GM21515 (cell line): ENCODE measurements at regions not wholly inside any gene's neighbourhood (a gene's known extent, or its start where the extent isn't known, plus 50 kb on each side); places are given as distances from the start of the nearest gene placed in this dataset.

Experiments used
- ATAC-seq: cut with Tn5 transposase; IDR thresholded peaks from one replicate; pipeline ENCODE4 v1.9.1; 2021; ENCODE audit not compliant: unreplicated experiment

DNA sequence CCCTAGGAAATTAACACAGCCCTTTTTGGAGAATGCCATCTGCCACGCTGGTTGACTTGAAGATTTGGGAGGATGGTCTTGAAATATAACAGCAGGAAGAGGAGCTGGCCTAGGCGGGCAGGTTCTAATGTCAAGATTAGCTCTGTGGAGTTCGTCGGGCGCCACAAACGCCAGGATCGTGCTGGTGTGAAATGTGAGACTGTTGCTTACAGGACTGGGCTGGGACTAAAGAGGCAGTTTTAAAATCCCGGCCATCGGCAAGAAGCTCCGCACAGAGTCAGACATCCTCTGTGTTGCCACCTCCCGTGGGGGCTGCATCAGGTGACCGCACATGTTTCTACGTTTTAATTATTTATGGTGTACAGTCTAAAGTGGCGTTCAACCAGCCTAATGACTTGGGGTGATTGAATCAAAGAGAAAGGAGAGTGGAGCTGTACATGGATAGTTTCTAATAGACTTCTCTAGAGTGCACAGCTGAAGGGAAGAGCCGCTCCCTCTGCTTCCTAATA is 99.4 kb upstream of the BCL11A start:
- no peak for ATAC-seq

- no peak for ATAC-seq
These were observed 98.4 kb upstream of the PAPOLG start for GRCh38 chr2:60657673-60658072.

DNA sequence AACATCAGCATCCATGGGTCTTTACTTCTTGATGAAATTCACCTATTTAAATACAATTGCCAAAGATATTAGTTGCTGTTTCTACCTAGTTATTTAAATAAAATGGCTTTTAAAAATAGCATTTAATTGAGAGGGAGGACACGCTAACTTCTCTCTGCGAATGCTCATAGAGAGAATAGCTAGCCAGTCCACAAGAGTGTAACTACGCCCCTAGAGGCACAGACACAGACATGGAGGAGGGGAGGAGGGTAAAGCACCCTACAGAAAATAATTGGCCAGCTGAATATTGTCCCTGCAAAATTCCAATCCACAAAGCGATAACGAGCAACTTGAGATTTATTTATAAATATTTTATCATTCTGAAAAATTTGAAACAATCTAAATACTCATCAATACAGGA is 97.0 kb upstream of the PAPOLG start:
- ATAC-seq: no peak

DNA sequence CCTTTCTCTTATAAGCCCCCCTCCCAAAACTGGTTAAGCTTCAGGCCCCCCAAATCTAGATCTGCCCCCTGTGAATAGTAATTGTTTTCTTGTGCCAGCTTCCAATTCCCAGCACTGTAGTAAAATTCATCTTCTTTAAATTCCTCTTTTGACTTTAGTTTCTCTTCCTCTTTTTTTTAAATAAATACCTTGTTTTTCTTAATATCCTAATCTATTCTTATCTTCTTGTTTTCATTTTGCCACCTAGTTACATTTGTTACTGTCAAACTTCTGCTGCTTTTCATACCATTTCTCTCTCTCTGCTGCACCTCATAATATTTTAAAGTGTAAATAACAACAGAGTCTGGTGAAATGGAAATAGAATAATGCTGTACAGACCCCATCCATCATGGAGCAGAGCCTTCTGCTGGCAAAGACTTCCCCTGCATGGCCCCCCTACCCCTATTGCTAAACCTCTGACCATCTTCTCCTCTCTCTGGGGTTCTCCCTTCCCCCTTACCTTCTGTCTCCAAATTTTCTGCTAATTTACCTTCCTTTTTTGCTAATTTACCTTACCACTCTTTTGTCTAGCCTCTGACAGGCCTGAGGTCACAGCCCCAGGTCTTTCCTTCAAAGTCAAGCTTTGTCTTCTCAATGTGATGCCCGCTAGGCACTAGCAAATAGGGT is 94.9 kb upstream of the PAPOLG start:
- ATAC-seq: no peak

GRCh38 chr2:60662781-60663180 is 93.3 kb upstream of the PAPOLG start:
- ATAC-seq: no peak

GRCh38 chr2:60671966-60672365 is 84.1 kb upstream of the PAPOLG start:
- no peak for ATAC-seq

GRCh38 chr2:60674524-60675165 is 81.4 kb upstream of the PAPOLG start:
- peak; percentile 97 for ATAC-seq

GRCh38 chr2:60675301-60675700 is 80.8 kb upstream of the PAPOLG start:
- no peak for ATAC-seq

- no peak for ATAC-seq
These were observed 79.2 kb upstream of the PAPOLG start for GRCh38 chr2:60676706-60677330.

DNA sequence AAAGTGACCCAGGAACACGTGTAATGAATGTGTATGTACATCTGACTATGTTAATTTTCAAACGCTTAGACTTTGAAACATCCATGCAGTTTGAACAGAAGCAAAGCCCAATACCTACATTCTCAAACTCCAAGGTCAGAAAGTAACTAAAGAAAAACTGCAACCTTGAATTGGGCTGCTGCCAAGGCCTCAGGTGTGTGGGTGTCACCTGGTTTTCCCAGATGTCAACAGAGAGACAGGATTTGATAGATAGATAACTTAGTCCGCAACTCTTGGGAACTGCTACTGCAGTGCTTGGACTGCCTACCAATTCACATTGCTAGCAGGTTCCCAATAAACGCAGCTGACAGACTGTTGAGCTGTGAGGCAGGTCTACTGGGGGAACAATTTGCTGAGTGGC is 78.7 kb upstream of the PAPOLG start:
- no peak for ATAC-seq

GRCh38 chr2:60678551-60678950 is 77.5 kb upstream of the PAPOLG start:
- ATAC-seq: no peak

GRCh38 chr2:60679036-60679780 is 76.9 kb upstream of the PAPOLG start:
- no peak for ATAC-seq

GRCh38 chr2:60693551-60693950 is 62.5 kb upstream of the PAPOLG start:
- no peak for ATAC-seq

- ATAC-seq: no peak
These were observed 60.3 kb upstream of the PAPOLG start for GRCh38 chr2:60695793-60696192.

- ATAC-seq: no peak
These were observed 56.5 kb upstream of the PAPOLG start for GRCh38 chr2:60699617-60700016.

DNA sequence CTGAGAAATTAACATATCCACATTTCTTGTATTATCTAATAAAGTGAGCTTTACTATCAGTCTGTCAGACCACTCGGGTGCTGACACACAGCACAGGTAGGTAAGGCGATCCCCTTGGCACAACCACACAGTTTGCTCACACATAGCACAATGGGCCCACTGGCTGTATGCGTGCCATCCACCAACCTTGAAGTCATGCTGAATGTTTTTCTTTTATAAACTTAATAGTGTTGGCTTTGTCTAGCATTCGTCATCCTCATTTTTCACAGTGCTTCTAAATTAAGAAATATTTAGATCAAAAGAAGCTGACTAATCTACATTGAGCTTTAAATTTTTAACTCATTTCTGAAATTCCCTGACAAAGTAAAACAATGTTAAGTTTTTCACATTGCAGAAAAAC is 50.0 kb upstream of the PAPOLG start:
- ATAC-seq: no peak
